ENCODE measurements at regions not wholly inside any gene's neighbourhood (a gene's known extent, or its start where the extent isn't known, plus 50 kb on each side); places are given as distances from the start of the nearest gene placed in this dataset.

DNA sequence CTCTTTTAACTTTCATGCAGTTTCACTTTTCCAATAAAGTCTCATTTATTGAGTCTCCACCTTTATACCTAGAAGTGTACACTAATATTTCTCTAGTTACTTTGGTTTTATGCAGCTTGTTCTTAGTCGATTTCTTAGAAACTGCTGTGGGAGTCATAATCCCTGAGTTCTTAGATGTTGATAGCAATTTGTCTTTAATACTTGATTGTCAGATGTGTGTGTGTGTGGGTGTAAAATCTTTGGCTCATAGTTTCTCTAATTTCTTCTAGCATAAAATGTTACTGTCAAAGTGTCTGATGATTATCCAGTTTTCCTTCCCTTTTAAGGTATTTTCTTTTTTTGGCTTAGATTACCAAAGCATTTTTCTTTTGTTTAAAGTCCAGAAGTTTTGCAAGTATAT is 473.8 kb upstream of the PTCHD4 start:
- TF ChIP-seq, protein P1, sequence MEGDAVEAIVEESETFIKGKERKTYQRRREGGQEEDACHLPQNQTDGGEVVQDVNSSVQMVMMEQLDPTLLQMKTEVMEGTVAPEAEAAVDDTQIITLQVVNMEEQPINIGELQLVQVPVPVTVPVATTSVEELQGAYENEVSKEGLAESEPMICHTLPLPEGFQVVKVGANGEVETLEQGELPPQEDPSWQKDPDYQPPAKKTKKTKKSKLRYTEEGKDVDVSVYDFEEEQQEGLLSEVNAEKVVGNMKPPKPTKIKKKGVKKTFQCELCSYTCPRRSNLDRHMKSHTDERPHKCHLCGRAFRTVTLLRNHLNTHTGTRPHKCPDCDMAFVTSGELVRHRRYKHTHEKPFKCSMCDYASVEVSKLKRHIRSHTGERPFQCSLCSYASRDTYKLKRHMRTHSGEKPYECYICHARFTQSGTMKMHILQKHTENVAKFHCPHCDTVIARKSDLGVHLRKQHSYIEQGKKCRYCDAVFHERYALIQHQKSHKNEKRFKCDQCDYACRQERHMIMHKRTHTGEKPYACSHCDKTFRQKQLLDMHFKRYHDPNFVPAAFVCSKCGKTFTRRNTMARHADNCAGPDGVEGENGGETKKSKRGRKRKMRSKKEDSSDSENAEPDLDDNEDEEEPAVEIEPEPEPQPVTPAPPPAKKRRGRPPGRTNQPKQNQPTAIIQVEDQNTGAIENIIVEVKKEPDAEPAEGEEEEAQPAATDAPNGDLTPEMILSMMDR (conservative IDR thresholded peaks at IDR 0.05) = no peak
- TF ChIP-seq EZH2 (IDR thresholded peaks at IDR 0.05; ENCODE audit: low read depth) = no peak
- BruUV-seq (replicated peaks) = no TSS peak

DNA sequence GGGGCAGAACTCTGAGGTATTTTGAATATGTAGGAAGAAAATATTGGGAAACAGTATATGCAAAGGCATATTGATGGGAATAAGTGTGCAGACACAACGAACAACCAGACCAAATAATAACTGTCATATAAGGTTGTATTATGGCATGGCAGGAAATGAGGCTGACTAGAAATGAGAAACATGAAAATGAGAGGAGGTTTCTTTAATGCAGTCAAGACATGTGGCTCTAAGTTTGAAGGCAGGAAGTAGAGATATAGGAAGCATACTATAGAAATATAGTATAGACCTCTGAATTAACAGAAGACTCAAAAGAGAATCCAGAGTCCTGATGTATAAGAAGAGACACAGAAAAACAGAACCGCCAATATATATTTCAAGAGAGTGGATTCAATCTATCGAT is 459.7 kb upstream of the PTCHD4 start:
- Histone ChIP-seq H3K27ac (no peak overlapping the region), H3K9me2 (ENCODE audit: insufficient read depth) (0 out of 2 replicates have a peak, but pooled peaks cover 3% of the 10 kb centered on the region), H3K4me2 (no peak overlapping the region), H2AFZ (no peak overlapping the region), H3K4me3 (no peak overlapping the region), H3K27me3 (ENCODE audit: insufficient read depth, low read depth) (no peaks in the 10 kb centered on the region), H3K9me3 (ENCODE audit: insufficient read depth, low read depth) (no peaks in the 10 kb centered on the region), H3K4me1 (replicated peaks; ENCODE audit: insufficient read depth) (no peaks in the 10 kb centered on the region), H3K36me3 (ENCODE audit: low read depth) (no peaks in the 10 kb centered on the region), H3K79me2 (ENCODE audit: low read depth) (no peaks in the 10 kb centered on the region), H3F3A (ENCODE audit: insufficient read depth, low read depth) (no peaks in the 10 kb centered on the region), H4K20me1 (ENCODE audit: insufficient read depth) (no peaks in the 10 kb centered on the region)
- ChIA-PET POLR2A (ENCODE audit: unreplicated experiment) (no interaction called here), CTCF (no interaction called here)
- no peak for TF ChIP-seq EZH2 (IDR thresholded peaks at IDR 0.05; ENCODE audit: low read depth)
- TF ChIP-seq, protein P1 (conservative IDR thresholded peaks at IDR 0.05) = no peak
- intact Hi-C loops (cut with micrococcal nuclease; ENCODE audit: unreplicated experiment) = no loop called here
- DNase-seq = no peak
- BruUV-seq (replicated peaks) = no TSS peak

More for the DNA sequence above, 473.8 kb upstream of the PTCHD4 start:
- ChIA-PET CTCF (no interaction called here), POLR2A (ENCODE audit: unreplicated experiment) (no interaction called here)
- H3K36me3 ChIP-seq (ENCODE audit: low read depth) = no peaks in the 10 kb centered on the region
- H3K9me3 ChIP-seq (ENCODE audit: insufficient read depth, low read depth) = no peaks in the 10 kb centered on the region
- no peak overlapping the region for H2AFZ ChIP-seq
- no peak overlapping the region for H3K4me2 ChIP-seq
- H3F3A ChIP-seq (ENCODE audit: insufficient read depth, low read depth) = no peaks in the 10 kb centered on the region
- DNase-seq = no peak
- no peaks in the 10 kb centered on the region for H3K4me1 ChIP-seq (replicated peaks; ENCODE audit: insufficient read depth)
- no peaks in the 10 kb centered on the region for H3K27me3 ChIP-seq (ENCODE audit: insufficient read depth, low read depth)
- H3K9me2 ChIP-seq (ENCODE audit: insufficient read depth) = peaks cover 8% of the 10 kb centered on the region; the same call in 1 of the 2 replicates
- intact Hi-C loops (cut with micrococcal nuclease; ENCODE audit: unreplicated experiment) = no loop called here
- no peaks in the 10 kb centered on the region for H4K20me1 ChIP-seq (ENCODE audit: insufficient read depth)
- no peak overlapping the region for H3K4me3 ChIP-seq
- H3K27ac ChIP-seq = no peak overlapping the region
- H3K79me2 ChIP-seq (ENCODE audit: low read depth) = no peaks in the 10 kb centered on the region

DNA sequence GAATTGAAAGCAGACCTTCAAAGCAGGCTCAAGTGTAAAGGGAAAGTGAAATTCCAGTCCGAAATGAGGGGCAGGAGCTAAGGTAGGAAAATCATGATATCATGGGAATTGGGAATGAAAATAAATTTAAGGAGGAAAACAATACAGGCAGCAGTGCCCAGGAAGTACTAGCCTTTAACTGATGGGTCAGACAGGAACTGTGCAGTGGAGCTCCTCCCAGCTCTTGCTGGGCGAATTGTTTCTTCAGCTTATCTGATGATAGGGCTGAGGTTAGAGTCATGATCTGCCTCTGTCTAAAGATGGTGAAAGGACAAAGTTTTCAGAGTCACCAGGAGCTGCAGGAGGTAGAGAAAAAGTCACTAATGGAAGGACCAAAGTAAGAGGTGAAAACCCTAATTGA is 457.9 kb upstream of the PTCHD4 start:
- POLR2A ChIA-PET (ENCODE audit: unreplicated experiment) = no interaction called here

More for the DNA sequence above, 457.9 kb upstream of the PTCHD4 start:
- Histone ChIP-seq H3K27ac (no peak overlapping the region), H3K4me2 (no peak overlapping the region), H3K9me2 (ENCODE audit: insufficient read depth) (no peaks in the 10 kb centered on the region), H3F3A (ENCODE audit: insufficient read depth, low read depth) (no peaks in the 10 kb centered on the region), H3K9me3 (ENCODE audit: insufficient read depth, low read depth) (no peaks in the 10 kb centered on the region), H3K79me2 (ENCODE audit: low read depth) (no peaks in the 10 kb centered on the region), H3K36me3 (ENCODE audit: low read depth) (no peaks in the 10 kb centered on the region), H2AFZ (peak overlapping the region; percentile 60), H4K20me1 (ENCODE audit: insufficient read depth) (no peaks in the 10 kb centered on the region), H3K4me3 (no peak overlapping the region), H3K4me1 (replicated peaks; ENCODE audit: insufficient read depth) (no peaks in the 10 kb centered on the region), H3K27me3 (ENCODE audit: insufficient read depth, low read depth) (no peaks in the 10 kb centered on the region)
- intact Hi-C loops (cut with micrococcal nuclease; ENCODE audit: unreplicated experiment) = no loop called here
- no TSS peak for BruUV-seq (replicated peaks)
- no peak for TF ChIP-seq EZH2 (IDR thresholded peaks at IDR 0.05; ENCODE audit: low read depth)
- TF ChIP-seq, protein P1 (conservative IDR thresholded peaks at IDR 0.05) = no peak
- DNase-seq = no peak
- CTCF ChIA-PET = no interaction called here

Data from PC-9 (cell line).